ENCODE measurements at regions not wholly inside any gene's neighbourhood (a gene's known extent, or its start where the extent isn't known, plus 50 kb on each side); places are given as distances from the start of the nearest gene placed in this dataset.

- DNase-seq = no peak
- Mint-ChIP-seq H3K4me3 (no peak overlapping the region), H3K9me3 (no peaks in the 10 kb centered on the region), H3K36me3 (ENCODE audit: low read depth) (no peaks in the 10 kb centered on the region), H3K27me3 (peaks cover 8% of the 10 kb centered on the region), H3K4me1 (ENCODE audit: low read depth) (no peaks in the 10 kb centered on the region), H3K27ac (no peak overlapping the region)
Measured at GRCh38 chr17:14843086-14843795, 421.9 kb downstream of the PMP22 start.

- Mint-ChIP-seq H3K4me3 (no peak overlapping the region), H3K27ac (no peak overlapping the region), H3K36me3 (ENCODE audit: low read depth) (no peaks in the 10 kb centered on the region), H3K4me1 (ENCODE audit: low read depth) (no peaks in the 10 kb centered on the region), H3K9me3 (no peaks in the 10 kb centered on the region), H3K27me3 (peaks cover 13% of the 10 kb centered on the region)
- no peak for DNase-seq
Measured at GRCh38 chr17:14840616-14841231, 424.4 kb downstream of the PMP22 start.

GRCh38 chr17:14838567-14838966 is 426.6 kb downstream of the PMP22 start:
- peaks cover 11% of the 10 kb centered on the region for H3K27me3 Mint-ChIP-seq
- no peak for DNase-seq
- H3K36me3 Mint-ChIP-seq (ENCODE audit: low read depth) = no peaks in the 10 kb centered on the region
- H3K4me1 Mint-ChIP-seq (ENCODE audit: low read depth) = peaks cover 3% of the 10 kb centered on the region
- H3K4me3 Mint-ChIP-seq = no peak overlapping the region
- no peak overlapping the region for H3K27ac Mint-ChIP-seq
- H3K9me3 Mint-ChIP-seq = peaks cover 3% of the 10 kb centered on the region

- no peak overlapping the region for H3K27ac Mint-ChIP-seq
- H3K4me3 Mint-ChIP-seq = no peak overlapping the region
- H3K9me3 Mint-ChIP-seq = peaks cover 3% of the 10 kb centered on the region
- peaks cover 23% of the 10 kb centered on the region for H3K27me3 Mint-ChIP-seq
- DNase-seq = no peak
- peaks cover 12% of the 10 kb centered on the region for H3K4me1 Mint-ChIP-seq (ENCODE audit: low read depth)
- no peaks in the 10 kb centered on the region for H3K36me3 Mint-ChIP-seq (ENCODE audit: low read depth)
Measured at GRCh38 chr17:14833201-14833785, 431.8 kb downstream of the PMP22 start.

DNA sequence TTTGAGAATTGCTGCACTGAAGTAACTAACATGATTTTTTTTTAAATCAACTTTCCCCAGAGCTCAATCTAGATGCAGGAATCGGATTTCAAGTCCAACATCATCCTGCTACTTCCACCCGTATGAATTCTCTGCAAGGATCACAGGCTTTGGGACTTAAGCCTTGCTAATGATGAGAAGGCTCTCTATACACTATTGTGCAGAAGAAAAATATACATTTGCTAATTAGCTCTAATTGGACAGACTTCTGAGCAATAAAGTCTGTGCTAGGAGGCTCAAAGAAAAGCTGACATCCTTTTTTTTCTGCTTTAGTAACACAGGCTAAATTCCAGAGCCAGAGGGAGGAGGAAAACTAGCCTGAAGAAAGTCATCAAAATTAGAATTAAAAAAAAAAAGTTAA is 433.6 kb downstream of the PMP22 start:
- Mint-ChIP-seq H3K4me1 (ENCODE audit: low read depth) (peaks cover 12% of the 10 kb centered on the region), H3K27ac (no peak overlapping the region), H3K36me3 (ENCODE audit: low read depth) (no peaks in the 10 kb centered on the region), H3K27me3 (peaks cover 23% of the 10 kb centered on the region), H3K4me3 (no peak overlapping the region), H3K9me3 (peaks cover 3% of the 10 kb centered on the region)
- DNase-seq = no peak

DNA sequence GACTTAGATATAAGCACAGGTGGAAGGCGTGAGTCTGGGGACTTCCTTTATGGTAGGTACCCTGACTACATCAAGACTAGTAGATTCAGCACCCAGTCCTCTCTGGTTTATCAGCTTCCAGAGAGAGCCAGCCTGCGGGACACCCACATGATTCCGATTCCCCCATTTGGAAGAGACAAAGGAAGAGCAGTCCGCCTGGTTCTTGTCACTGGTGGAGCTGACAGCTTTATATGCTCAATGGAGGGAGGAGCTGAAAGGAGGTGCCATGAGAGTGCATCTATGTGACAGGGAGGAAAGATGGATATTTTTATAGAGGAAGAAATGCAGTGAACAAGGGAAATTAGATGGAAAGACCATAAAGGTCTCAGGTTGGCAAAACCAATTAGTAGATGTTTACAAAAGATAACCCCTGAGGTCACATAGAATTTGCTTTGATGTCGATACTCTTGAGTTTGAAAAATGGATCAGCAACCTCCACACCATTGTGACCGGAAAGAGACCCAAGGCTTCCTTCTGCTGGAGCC is 437.7 kb downstream of the PMP22 start:
- no peak overlapping the region for H3K27ac Mint-ChIP-seq
- H3K9me3 Mint-ChIP-seq = peaks cover 17% of the 10 kb centered on the region
- H3K4me1 Mint-ChIP-seq (ENCODE audit: low read depth) = no peaks in the 10 kb centered on the region
- no peaks in the 10 kb centered on the region for H3K36me3 Mint-ChIP-seq (ENCODE audit: low read depth)
- H3K4me3 Mint-ChIP-seq = no peak overlapping the region
- peaks cover 21% of the 10 kb centered on the region for H3K27me3 Mint-ChIP-seq
- DNase-seq = no peak

DNA sequence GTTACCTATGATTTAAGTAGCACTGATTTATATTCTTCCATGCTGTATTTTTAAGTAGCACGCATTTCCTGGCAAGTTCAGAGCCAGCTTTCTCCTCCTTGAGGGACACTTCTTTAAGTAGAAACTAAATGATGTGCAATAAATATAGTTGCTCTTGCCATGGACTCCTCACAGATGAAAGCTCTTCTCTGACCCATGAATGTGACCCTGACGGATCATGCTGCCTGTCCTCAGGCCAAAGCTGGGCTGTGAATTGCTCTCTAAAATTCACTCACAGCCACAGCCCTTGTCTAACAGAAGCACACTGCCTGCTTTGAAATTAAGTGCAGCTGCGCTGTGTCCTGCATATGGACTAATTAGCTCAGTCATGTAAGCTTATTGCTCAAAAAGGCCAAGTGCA is 438.8 kb downstream of the PMP22 start:
- H3K4me1 Mint-ChIP-seq (ENCODE audit: low read depth) = no peaks in the 10 kb centered on the region
- DNase-seq = no peak
- no peak overlapping the region for H3K27ac Mint-ChIP-seq
- peaks cover 17% of the 10 kb centered on the region for H3K9me3 Mint-ChIP-seq
- H3K36me3 Mint-ChIP-seq (ENCODE audit: low read depth) = no peaks in the 10 kb centered on the region
- H3K4me3 Mint-ChIP-seq = no peak overlapping the region
- peaks cover 21% of the 10 kb centered on the region for H3K27me3 Mint-ChIP-seq

DNA sequence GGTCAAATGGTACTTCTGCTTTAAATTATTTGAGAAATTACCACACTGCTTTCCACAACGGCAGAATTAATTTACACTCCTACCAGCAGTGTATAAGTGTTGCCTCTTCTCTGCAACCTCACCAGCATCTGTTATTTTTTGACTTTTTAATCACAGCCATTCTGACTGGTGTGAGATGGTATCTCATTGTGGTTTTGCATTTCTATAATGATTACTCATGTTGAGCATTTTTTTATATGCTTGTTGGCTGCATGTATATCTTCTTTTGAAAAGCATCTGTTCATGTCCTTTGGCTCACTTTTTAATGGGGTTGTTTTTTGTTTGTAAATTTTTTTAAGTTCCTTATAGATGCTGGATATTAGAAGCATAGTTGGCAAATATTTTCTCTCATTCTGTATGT is 446.7 kb downstream of the PMP22 start:
- peaks cover 21% of the 10 kb centered on the region for H3K27me3 Mint-ChIP-seq
- no peak overlapping the region for H3K4me3 Mint-ChIP-seq
- no peaks in the 10 kb centered on the region for H3K36me3 Mint-ChIP-seq (ENCODE audit: low read depth)
- no peak overlapping the region for H3K27ac Mint-ChIP-seq
- DNase-seq = no peak
- peaks cover 17% of the 10 kb centered on the region for H3K4me1 Mint-ChIP-seq (ENCODE audit: low read depth)
- H3K9me3 Mint-ChIP-seq = peaks cover under 1% of the 10 kb centered on the region

DNA sequence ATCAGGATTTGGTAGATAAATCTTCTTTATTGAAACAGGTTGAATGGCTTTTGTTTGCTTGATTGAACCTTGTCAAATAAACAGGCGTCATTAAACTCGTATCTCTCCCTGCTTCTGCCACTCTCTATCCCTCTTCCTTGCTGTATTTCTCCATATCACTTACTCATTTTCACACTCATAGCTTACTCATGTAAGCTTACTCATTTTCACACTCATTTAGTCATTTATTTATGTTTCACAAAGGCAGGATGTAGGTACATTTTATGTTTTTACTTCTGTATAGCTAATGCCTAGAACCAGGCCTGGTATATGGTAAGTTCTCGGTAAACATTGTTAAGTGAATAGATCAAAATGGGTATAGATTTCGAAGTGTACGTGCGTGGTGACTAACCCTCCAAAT is 450.0 kb downstream of the PMP22 start:
- Mint-ChIP-seq H3K27ac (no peak overlapping the region), H3K27me3 (peaks cover 18% of the 10 kb centered on the region), H3K36me3 (ENCODE audit: low read depth) (no peaks in the 10 kb centered on the region), H3K9me3 (no peaks in the 10 kb centered on the region), H3K4me3 (no peak overlapping the region), H3K4me1 (ENCODE audit: low read depth) (peaks cover 17% of the 10 kb centered on the region)
- DNase-seq = no peak

GRCh38 chr17:14813649-14814370 is 451.3 kb downstream of the PMP22 start:
- H3K9me3 Mint-ChIP-seq = peaks cover 2% of the 10 kb centered on the region
- no peak overlapping the region for H3K4me3 Mint-ChIP-seq

DNA sequence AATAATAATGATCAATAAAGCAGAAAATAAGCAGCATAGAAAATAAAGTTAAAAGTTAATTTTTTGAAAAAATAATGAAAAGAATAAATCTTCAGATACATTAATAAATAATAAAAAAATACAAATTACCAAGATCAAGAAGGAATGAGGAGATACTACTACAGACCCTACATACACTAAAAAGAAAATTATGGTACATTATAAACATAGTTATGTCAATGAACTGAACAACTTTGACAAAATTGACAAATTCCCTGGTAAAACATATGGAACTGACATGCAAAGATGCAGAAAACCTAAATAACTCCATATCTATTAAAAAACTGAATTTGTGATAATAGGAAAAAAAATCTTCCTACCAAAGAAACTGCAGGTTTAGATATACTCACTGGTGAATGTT is 456.7 kb downstream of the PMP22 start:
- Mint-ChIP-seq H3K4me3 (no peak overlapping the region), H3K4me1 (ENCODE audit: low read depth) (no peaks in the 10 kb centered on the region), H3K27ac (no peak overlapping the region)

More at GRCh38 chr17:14813649-14814370, 451.3 kb downstream of the PMP22 start:
- Mint-ChIP-seq H3K27me3 (peaks cover 14% of the 10 kb centered on the region), H3K4me1 (ENCODE audit: low read depth) (peaks cover 17% of the 10 kb centered on the region), H3K36me3 (ENCODE audit: low read depth) (no peaks in the 10 kb centered on the region), H3K27ac (no peak overlapping the region)
- DNase-seq = peak; percentile 34

DNA sequence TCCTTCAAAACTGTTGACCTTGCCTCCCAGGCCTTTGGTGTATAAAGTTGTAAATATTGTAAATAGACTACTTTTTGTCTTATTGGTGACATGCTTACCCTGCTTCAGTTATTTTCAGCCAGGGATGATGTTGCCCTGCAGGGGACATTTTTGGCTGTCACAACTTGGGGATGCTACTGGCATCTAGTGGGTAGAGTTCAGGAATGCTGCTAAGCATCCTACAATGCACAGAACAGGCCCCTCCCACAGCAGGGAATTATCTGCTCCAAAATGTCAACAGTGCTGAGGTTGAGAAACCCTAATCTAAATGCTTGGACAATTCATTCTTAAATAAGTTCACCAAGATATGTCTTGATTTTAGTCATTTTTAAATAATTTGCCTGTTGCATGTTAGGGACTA is 459.8 kb downstream of the PMP22 start:
- no peaks in the 10 kb centered on the region for H3K36me3 Mint-ChIP-seq (ENCODE audit: low read depth)
- no peak overlapping the region for H3K4me3 Mint-ChIP-seq
- H3K27me3 Mint-ChIP-seq = peaks cover 14% of the 10 kb centered on the region
- H3K27ac Mint-ChIP-seq = no peak overlapping the region
- no peaks in the 10 kb centered on the region for H3K4me1 Mint-ChIP-seq (ENCODE audit: low read depth)
- no peak for DNase-seq
- H3K9me3 Mint-ChIP-seq = peaks cover 10% of the 10 kb centered on the region

More for the DNA sequence above, 456.7 kb downstream of the PMP22 start:
- no peak for DNase-seq
- peaks cover 10% of the 10 kb centered on the region for H3K9me3 Mint-ChIP-seq
- H3K27me3 Mint-ChIP-seq = peaks cover 7% of the 10 kb centered on the region
- no peaks in the 10 kb centered on the region for H3K36me3 Mint-ChIP-seq (ENCODE audit: low read depth)

DNA sequence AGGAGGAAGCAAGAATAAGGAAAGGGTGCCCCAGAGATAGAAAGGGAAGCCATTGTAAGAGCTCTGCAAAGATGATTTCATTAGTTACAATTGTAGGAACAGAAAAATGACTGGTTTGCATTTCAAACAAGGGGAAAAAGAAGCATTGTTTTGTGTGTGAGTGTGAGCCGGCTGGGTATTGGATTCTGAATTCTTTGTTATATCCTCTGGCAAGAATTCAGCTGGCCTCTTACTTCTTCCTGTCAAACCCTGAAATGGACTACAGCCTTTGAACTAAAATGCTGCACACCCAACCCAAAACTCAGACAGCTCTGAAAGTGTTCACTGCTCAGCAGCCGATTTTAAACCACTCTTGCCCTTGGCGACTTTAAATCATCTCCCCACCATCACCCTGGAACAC is 461.3 kb downstream of the PMP22 start:
- H3K27me3 Mint-ChIP-seq = peaks cover 18% of the 10 kb centered on the region
- no peak for DNase-seq
- H3K27ac Mint-ChIP-seq = no peak overlapping the region
- no peak overlapping the region for H3K4me3 Mint-ChIP-seq
- H3K4me1 Mint-ChIP-seq (ENCODE audit: low read depth) = no peaks in the 10 kb centered on the region
- H3K36me3 Mint-ChIP-seq (ENCODE audit: low read depth) = no peaks in the 10 kb centered on the region
- peaks cover 9% of the 10 kb centered on the region for H3K9me3 Mint-ChIP-seq

DNA sequence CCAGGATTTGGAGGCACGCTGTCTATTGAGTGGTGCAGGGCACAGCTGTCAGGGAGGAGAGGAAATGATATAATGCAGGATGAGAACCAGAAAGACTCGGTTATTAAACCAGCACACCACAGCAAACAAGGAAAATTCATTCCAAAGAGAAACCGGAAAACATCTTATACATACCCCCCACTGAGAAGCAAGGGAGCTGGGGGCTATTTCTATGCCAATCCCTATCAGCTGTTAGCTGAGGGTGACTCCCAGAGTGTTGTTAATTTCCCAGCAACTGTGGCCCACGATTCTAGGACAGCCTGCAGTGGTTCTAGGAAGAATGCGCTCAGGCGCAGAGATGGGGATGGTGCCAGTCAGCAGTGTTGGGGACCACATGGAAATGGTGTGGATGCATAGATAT is 467.3 kb downstream of the PMP22 start:
- peaks cover 19% of the 10 kb centered on the region for H3K27me3 Mint-ChIP-seq
- no peaks in the 10 kb centered on the region for H3K4me1 Mint-ChIP-seq (ENCODE audit: low read depth)
- H3K27ac Mint-ChIP-seq = no peak overlapping the region
- no peak for DNase-seq
- H3K36me3 Mint-ChIP-seq (ENCODE audit: low read depth) = no peaks in the 10 kb centered on the region
- no peak overlapping the region for H3K4me3 Mint-ChIP-seq
- H3K9me3 Mint-ChIP-seq = no peaks in the 10 kb centered on the region
